Upper lobe of left lung (tissue), 6 donors: ENCODE measurements at regions not wholly inside any gene's neighbourhood (a gene's known extent, or its start where the extent isn't known, plus 50 kb on each side); places are given as distances from the start of the nearest gene placed in this dataset.

Experiments
- ATAC-seq, 2 donors: fragments of 200-7000 bp; cut with Tn5 transposase; one replicate each; pipeline ENCODE4 v1.9.1; 2022; ENCODE audit warnings: mild to moderate bottlenecking in 2 of 2, moderate library complexity in 2 of 2; ENCODE audit not compliant: low FRiP score in 2 of 2
- DNase-seq, 2 donors: peaks; one replicate each; pipeline ENCODE4 v3.0.0-alpha.2; 2019 to 2020
- H3K27ac ChIP-seq, 4 donors: fragments of 200-600 bp; sonication (generic); one replicate each; pipeline ENCODE4 v1.5.1; 2016 to 2019
- H3K27me3 ChIP-seq, 4 donors: fragments of 200-600 bp; sonication (generic); one replicate each; pipeline ENCODE4 v1.5.1; 2017 to 2019
- H3K36me3 ChIP-seq, 4 donors: fragments of 200-600 bp; sonication (generic); one replicate each; pipeline ENCODE4 v1.5.1; 2016 to 2019
- H3K4me1 ChIP-seq, 4 donors: fragments of 200-600 bp; sonication (generic); one replicate each; pipeline ENCODE4 v1.5.1; 2018 to 2019
- H3K4me3 ChIP-seq, 4 donors: fragments of 200-600 bp; sonication (generic); one replicate each; pipeline ENCODE4 v1.5.1; 2017 to 2019; ENCODE audit warnings: mild to moderate bottlenecking in 2 of 4, moderate library complexity in 1 of 4
- H3K9me3 ChIP-seq, 4 donors: fragments of 200-600 bp; sonication (generic); one replicate each; pipeline ENCODE4 v1.5.1; 2018 to 2019
- CTCF ChIP-seq, 6 experiments: fragments of 450-650 bp in 4 of 6; fragments of 200-600 bp in 2 of 6; sonication (generic) in 2 of 6; IDR thresholded peaks; one replicate each; pipeline ENCODE4 v1.5.1; 2016 to 2019; ENCODE audit warnings: antibody characterized with exemption in 6 of 6
- EP300 ChIP-seq, 4 donors: sonication (generic); formaldehyde crosslinking; IDR thresholded peaks; one replicate each; pipeline ENCODE4 v1.5.1; 2017; ENCODE audit warnings: antibody characterized with exemption in 4 of 4, control low read depth in 2 of 4
- POLR2A ChIP-seq, 4 donors: fragments of 450-650 bp; IDR thresholded peaks; one replicate each; pipeline ENCODE4 v1.5.1; 2016 to 2017; ENCODE audit warnings: antibody characterized with exemption in 4 of 4, mild to moderate bottlenecking in 2 of 4
- POLR2AphosphoS5 ChIP-seq, 2 donors: sonication (generic); formaldehyde crosslinking; IDR thresholded peaks; one replicate each; pipeline ENCODE4 v1.5.1; 2017; ENCODE audit warnings: antibody characterized with exemption in 2 of 2
- WGBS, 2 donors: methylation state at CpG; one replicate each; pipeline ENCODE4 v1.1.5; 2017 to 2018; 5-methylcytosine and 5-hydroxymethylcytosine counted together
- donor health status: DM: no; HTN: no; CAD: no; lungs with moderate emphysema.
- donor health status: DM: no; HTN: yes; CAD: no; lungs with severe emphysema.

DNA sequence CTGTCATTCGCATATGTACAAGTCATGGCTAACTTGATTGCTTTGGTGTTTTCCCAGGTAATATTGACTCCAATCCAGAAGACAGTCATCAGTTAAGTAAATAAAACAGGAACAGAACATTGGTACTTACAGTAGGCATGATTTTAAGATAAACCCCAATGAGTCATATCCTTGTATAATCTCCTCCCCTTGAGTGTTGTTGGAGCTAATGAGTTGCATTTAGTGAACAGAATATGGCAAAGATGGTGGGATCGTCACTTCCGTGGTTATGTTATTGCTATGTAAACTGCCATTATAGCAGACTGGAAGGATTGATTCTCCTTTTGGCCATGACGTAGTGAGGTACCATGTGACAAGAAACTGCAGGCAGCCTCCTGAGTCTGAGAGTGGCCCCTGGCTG, 102.2 kb downstream of the TMX1 start:
- H3K27ac ChIP-seq = no peak overlapping the region
- no peaks in the 10 kb centered on the region for H3K4me1 ChIP-seq
- DNase-seq (no peak), ATAC-seq (no peak)
- TF ChIP-seq POLR2A (IDR thresholded peaks at IDR 0.05) = no peak
- no peak for TF ChIP-seq CTCF (IDR thresholded peaks at IDR 0.05)
- no peak for TF ChIP-seq POLR2AphosphoS5 (IDR thresholded peaks at IDR 0.05)
- TF ChIP-seq EP300 (IDR thresholded peaks at IDR 0.05) = no peak
- no peak overlapping the region for H3K4me3 ChIP-seq
- WGBS, 2 donors = 92 to 95% methylated on average over 4 of the region's 4 CpGs
- no peaks in the 10 kb centered on the region for H3K36me3 ChIP-seq
- H3K27me3 ChIP-seq = no peaks in the 10 kb centered on the region
- H3K9me3 ChIP-seq = no peaks in the 10 kb centered on the region

GRCh38 chr14:51351997-51352396, 112.0 kb downstream of the TMX1 start:
- H3K36me3 ChIP-seq = no peaks in the 10 kb centered on the region
- DNase-seq (peak in 1 of 2 donors; percentile 67), ATAC-seq (no peak)
- H3K9me3 ChIP-seq = no peaks in the 10 kb centered on the region
- H3K27me3 ChIP-seq = no peaks in the 10 kb centered on the region
- H3K4me1 ChIP-seq = no peaks in the 10 kb centered on the region
- no peak for TF ChIP-seq POLR2A (IDR thresholded peaks at IDR 0.05)
- no peak for TF ChIP-seq EP300 (IDR thresholded peaks at IDR 0.05)
- no peak for TF ChIP-seq CTCF (IDR thresholded peaks at IDR 0.05)
- TF ChIP-seq POLR2AphosphoS5 (IDR thresholded peaks at IDR 0.05) = no peak
- WGBS, 2 donors = 97 to 98% methylated on average over 20 of the region's 20 CpGs
- H3K27ac ChIP-seq = no peak overlapping the region
- no peak overlapping the region for H3K4me3 ChIP-seq

- no peak for ATAC-seq
- Histone ChIP-seq H3K27me3 (no peaks in the 10 kb centered on the region), H3K27ac (no peak overlapping the region), H3K4me1 (no peaks in the 10 kb centered on the region), H3K4me3 (no peak overlapping the region), H3K9me3 (no peaks in the 10 kb centered on the region), H3K36me3 (no peaks in the 10 kb centered on the region)
- no peak for DNase-seq
- TF ChIP-seq POLR2AphosphoS5 (IDR thresholded peaks at IDR 0.05) = no peak
- no peak for TF ChIP-seq CTCF (IDR thresholded peaks at IDR 0.05)
- TF ChIP-seq EP300 (IDR thresholded peaks at IDR 0.05) = no peak
- no peak for TF ChIP-seq POLR2A (IDR thresholded peaks at IDR 0.05)
- WGBS, 2 donors = 100% methylated on average over 1 of the region's 1 CpG
Observed at GRCh38 chr14:51353901-51354300, 113.9 kb downstream of the TMX1 start.

GRCh38 chr14:51354846-51355245, 114.8 kb downstream of the TMX1 start:
- WGBS, 2 donors = 87 to 93% methylated on average over 1 of the region's 1 CpG
- Histone ChIP-seq H3K27me3 (no peaks in the 10 kb centered on the region), H3K27ac (no peak overlapping the region), H3K9me3 (no peaks in the 10 kb centered on the region), H3K4me1 (no peaks in the 10 kb centered on the region), H3K36me3 (no peaks in the 10 kb centered on the region), H3K4me3 (no peak overlapping the region)
- no peak for ATAC-seq
- TF ChIP-seq EP300 (IDR thresholded peaks at IDR 0.05) (no peak), CTCF (IDR thresholded peaks at IDR 0.05) (no peak), POLR2A (IDR thresholded peaks at IDR 0.05) (no peak)
- DNase-seq = no peak

DNA sequence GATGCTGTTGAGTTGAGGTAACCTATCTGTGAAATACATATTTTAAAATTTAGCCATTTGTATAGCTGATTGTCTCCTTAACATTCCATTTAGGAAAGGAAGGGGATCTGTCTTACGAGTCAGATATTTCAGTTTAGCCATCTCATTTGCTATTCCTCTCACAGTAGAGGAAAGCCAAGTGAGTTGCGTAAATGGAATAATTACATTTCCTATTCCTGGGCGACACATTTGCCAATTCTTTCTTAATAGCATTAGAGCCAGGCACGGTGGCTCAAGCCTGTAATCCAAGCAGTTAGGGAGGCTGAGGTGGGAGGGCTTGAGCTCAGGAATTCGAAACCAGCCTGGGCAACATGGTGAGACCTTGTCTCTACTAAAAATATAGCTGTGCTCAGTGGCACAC, 116.3 kb downstream of the TMX1 start:
- H3K36me3 ChIP-seq = no peaks in the 10 kb centered on the region
- no peak for TF ChIP-seq EP300 (IDR thresholded peaks at IDR 0.05)
- TF ChIP-seq CTCF (IDR thresholded peaks at IDR 0.05) = no peak
- no peak for TF ChIP-seq POLR2A (IDR thresholded peaks at IDR 0.05)
- DNase-seq = no peak
- 62 to 74% methylated on average over 5 of the region's 5 CpGs for WGBS, 2 donors
- no peaks in the 10 kb centered on the region for H3K27me3 ChIP-seq
- no peaks in the 10 kb centered on the region for H3K4me1 ChIP-seq
- H3K27ac ChIP-seq = no peak overlapping the region
- ATAC-seq = no peak
- H3K9me3 ChIP-seq = no peaks in the 10 kb centered on the region
- H3K4me3 ChIP-seq = no peak overlapping the region
